Adipose tissue (tissue), 3 donors: ENCODE measurements at regions not wholly inside any gene's neighbourhood (a gene's known extent, or its start where the extent isn't known, plus 50 kb on each side); places are given as distances from the start of the nearest gene placed in this dataset.
"Not testable (repeated sequence)": the region's sequence is repeated elsewhere in the genome, so short reads cannot be mapped to it uniquely, and the experiment has no call there.

Source experiments
- H3K27ac ChIP-seq: one replicate; pipeline ENCODE4 v1.5.1; 2013; ENCODE audit warnings: low read depth, low read length
- WGBS, 3 donors: extraction: QIAGEN DNeasy Blood & Tissue Kit; methylation state at CpG; one replicate each; pipeline ENCODE4 v1.1.7; 2013; 5-methylcytosine and 5-hydroxymethylcytosine counted together
- donor health status: healthy with polysubstance abuse.
- donor health status: Bipolar disorder and iron deficiency.
- donor health status: healthy.

GRCh38 chr1:56094168-56094567 lies 485.2 kb downstream of the PLPP3 start:
- WGBS, 3 donors, result 57 to 71% (median 65%) methylated on average over 3 of the region's 3 CpGs
- H3K27ac ChIP-seq, result no peak overlapping the region

GRCh38 chr1:56092684-56093570 lies 486.4 kb downstream of the PLPP3 start:
- H3K27ac ChIP-seq, result no peak overlapping the region
- 59 to 83% (median 72%) methylated on average over 2 of the region's 2 CpGs for WGBS, 3 donors

GRCh38 chr1:56089826-56090225 lies 489.5 kb downstream of the PLPP3 start:
- 88 to 93% (median 90%) methylated on average over 15 to 17 of the region's 17 CpGs for WGBS, 3 donors
- H3K27ac ChIP-seq, result not testable (repeated sequence)

GRCh38 chr1:56084246-56084645 lies 495.1 kb downstream of the PLPP3 start:
- H3K27ac ChIP-seq, result no peak overlapping the region
- WGBS, 3 donors, result 72 to 76% (median 73%) methylated on average over 1 of the region's 1 CpG

GRCh38 chr1:56081736-56082135 lies 497.6 kb downstream of the PLPP3 start:
- WGBS, 3 donors, result 59 to 66% (median 63%) methylated on average over 2 of the region's 2 CpGs

GRCh38 chr1:56081173-56081572 lies 498.2 kb downstream of the PLPP3 start:
- 36 to 67% (median 44%) methylated on average over 5 of the region's 5 CpGs for WGBS, 3 donors
- H3K27ac ChIP-seq, result no peak overlapping the region

More at GRCh38 chr1:56081736-56082135, 497.6 kb downstream of the PLPP3 start:
- H3K27ac ChIP-seq, result no peak overlapping the region

GRCh38 chr1:56080123-56080522 lies 499.2 kb downstream of the PLPP3 start:
- H3K27ac ChIP-seq, result no peak overlapping the region
- 66 to 91% (median 69%) methylated on average over 5 of the region's 5 CpGs for WGBS, 3 donors

- 85 to 95% (median 92%) methylated on average over 2 of the region's 2 CpGs for WGBS, 3 donors
- no peak overlapping the region for H3K27ac ChIP-seq
Measured at GRCh38 chr1:56079391-56079790, 500.0 kb downstream of the PLPP3 start.

GRCh38 chr1:56077206-56077605 lies 502.2 kb downstream of the PLPP3 start:
- 61 to 75% (median 64%) methylated on average over 2 of the region's 2 CpGs for WGBS, 3 donors
- no peak overlapping the region for H3K27ac ChIP-seq

- H3K27ac ChIP-seq, result no peak overlapping the region
- 20 to 49% (median 38%) methylated on average over 6 of the region's 6 CpGs for WGBS, 3 donors
Measured at GRCh38 chr1:56074007-56074651, 505.2 kb downstream of the PLPP3 start.

GRCh38 chr1:56073614-56074006 lies 505.8 kb downstream of the PLPP3 start:
- no peak overlapping the region for H3K27ac ChIP-seq
- WGBS, 3 donors, result 78 to 91% (median 83%) methylated on average over 2 of the region's 2 CpGs

GRCh38 chr1:56073206-56073605 lies 506.2 kb downstream of the PLPP3 start:
- H3K27ac ChIP-seq, result no peak overlapping the region
- WGBS, 3 donors, result 44 to 60% (median 44%) methylated on average over 1 of the region's 1 CpG

- H3K27ac ChIP-seq, result no peak overlapping the region
- 84 to 92% (median 91%) methylated on average over 1 of the region's 1 CpG for WGBS, 3 donors
Measured at GRCh38 chr1:56072310-56072709, 507.1 kb downstream of the PLPP3 start.

- WGBS, 3 donors, result 93 to 95% (median 95%) methylated on average over 3 of the region's 3 CpGs
- H3K27ac ChIP-seq, result no peak overlapping the region
Measured at GRCh38 chr1:56071351-56071750, 508.0 kb downstream of the PLPP3 start.

- no peak overlapping the region for H3K27ac ChIP-seq
- 87 to 94% (median 94%) methylated on average over 1 of the region's 1 CpG for WGBS, 3 donors
Measured at GRCh38 chr1:56070601-56071000, 508.8 kb downstream of the PLPP3 start.

GRCh38 chr1:56069824-56070223 lies 509.5 kb downstream of the PLPP3 start:
- H3K27ac ChIP-seq, result no peak overlapping the region
- WGBS, 3 donors, result 86 to 100% (median 89%) methylated on average over 1 of the region's 1 CpG

GRCh38 chr1:56068908-56069307 lies 510.5 kb downstream of the PLPP3 start:
- H3K27ac ChIP-seq, result no peak overlapping the region
- 57 to 69% (median 66%) methylated on average over 1 of the region's 1 CpG for WGBS, 3 donors

- 83 to 95% (median 92%) methylated on average over 6 of the region's 6 CpGs for WGBS, 3 donors
- no peak overlapping the region for H3K27ac ChIP-seq
Measured at GRCh38 chr1:56068210-56068609, 511.2 kb downstream of the PLPP3 start.

GRCh38 chr1:56065729-56066128 lies 513.6 kb downstream of the PLPP3 start:
- no peak overlapping the region for H3K27ac ChIP-seq
- 63 to 78% (median 74%) methylated on average over 3 of the region's 3 CpGs for WGBS, 3 donors

- 76 to 89% (median 77%) methylated on average over 3 of the region's 3 CpGs for WGBS, 3 donors
- no peak overlapping the region for H3K27ac ChIP-seq
Measured at GRCh38 chr1:56064705-56065104, 514.7 kb downstream of the PLPP3 start.
